NCI-H1436 treated with DMSO at 0.1 percent for 48 hours (cell line): ENCODE measurements at regions not wholly inside any gene's neighbourhood (a gene's known extent, or its start where the extent isn't known, plus 50 kb on each side); places are given as distances from the start of the nearest gene placed in this dataset.

Source experiments
- DNase-seq: peaks from one replicate; lab custom pipeline; 2025; lab: John Stamatoyannopoulos, UW

- DNase-seq: no peak
These were observed 2370.8 kb upstream of the WWC1 start for GRCh38 chr5:165920655-165921054.

- no peak for DNase-seq
These were observed 2362.5 kb upstream of the WWC1 start for GRCh38 chr5:165928971-165929370.

- no peak for DNase-seq
These were observed 2350.9 kb upstream of the WWC1 start for GRCh38 chr5:165940541-165940940.

GRCh38 chr5:165956854-165957253 lies 2334.6 kb upstream of the WWC1 start:
- no peak for DNase-seq

DNA sequence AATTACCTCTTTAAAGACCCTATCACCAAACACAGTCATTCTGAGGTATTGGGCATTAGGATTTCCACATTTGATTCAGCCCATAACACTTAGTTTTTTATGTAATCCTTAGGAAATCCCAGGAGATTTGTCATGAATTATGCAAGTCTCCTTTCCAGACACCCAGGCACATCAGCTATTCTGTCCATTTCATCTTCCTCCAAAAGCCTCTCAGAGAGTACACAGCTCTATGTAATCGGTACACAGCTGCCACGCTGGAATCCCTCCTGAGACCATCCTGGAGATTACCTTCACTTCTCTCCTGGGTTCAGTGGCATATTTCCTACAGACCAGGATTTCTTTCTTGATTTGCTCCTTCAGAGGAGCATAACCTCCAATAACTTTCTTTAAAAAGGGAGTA lies 2309.8 kb upstream of the WWC1 start:
- DNase-seq: no peak

DNA sequence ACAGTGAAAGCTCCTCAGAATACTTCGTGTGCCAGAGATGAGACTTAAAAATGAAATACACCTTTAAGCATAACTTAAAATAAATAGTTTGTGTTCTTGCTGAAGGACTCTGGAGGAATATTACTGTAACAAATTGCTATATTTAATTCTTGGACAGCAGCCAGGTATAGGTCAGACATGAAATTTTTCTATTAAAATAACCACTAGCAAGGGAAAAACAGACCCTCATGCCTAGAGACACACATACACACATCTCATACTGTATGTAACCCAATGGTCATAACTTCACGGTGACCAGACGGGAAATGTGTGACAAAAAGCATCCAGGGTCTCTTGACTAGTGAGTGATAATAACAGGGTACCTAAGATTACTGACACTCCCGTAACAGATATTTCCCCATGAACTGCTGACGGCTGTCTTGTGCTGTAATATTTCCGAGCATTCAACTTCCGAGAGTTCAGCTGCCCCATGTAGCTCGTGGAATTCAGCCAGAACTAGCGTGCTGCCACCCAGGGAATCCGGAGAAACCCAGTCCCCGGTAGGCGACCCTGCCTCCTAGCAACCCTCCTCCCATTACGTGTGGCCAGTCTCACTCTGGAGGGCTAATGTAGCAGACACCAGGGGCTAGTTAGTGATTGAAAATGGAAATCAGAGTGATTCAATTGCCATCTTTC lies 2295.1 kb upstream of the WWC1 start:
- DNase-seq: no peak

DNA sequence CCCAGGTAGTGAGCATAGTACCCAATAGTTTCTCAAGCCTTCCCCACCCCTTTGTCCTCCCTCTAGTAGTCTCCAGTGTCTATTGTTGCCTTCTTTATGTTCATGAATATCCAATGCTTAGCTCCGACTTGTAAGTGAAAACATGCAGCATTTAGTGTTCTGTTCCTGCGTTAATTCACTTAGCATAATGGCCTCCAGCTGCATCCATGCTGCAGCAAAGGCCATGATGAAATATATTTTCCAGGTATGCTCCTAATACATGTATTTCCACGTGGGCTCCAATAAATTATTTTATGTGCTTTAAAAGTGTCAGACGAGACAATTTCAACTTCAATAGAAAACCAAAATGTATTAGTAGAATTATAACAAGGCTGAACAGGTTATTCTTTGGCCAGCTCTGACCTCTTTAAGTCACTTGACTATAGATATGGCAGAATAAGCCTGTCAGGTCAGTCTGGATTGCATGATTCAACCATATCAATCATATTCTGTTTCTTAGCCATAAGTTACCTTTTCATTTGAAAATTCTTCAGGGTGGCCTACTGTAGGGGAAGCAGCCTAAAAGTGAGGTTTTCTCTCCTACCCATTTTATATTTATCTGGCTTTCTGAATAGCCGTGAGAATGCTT lies 2291.6 kb upstream of the WWC1 start:
- no peak for DNase-seq

GRCh38 chr5:166004006-166004405 lies 2287.4 kb upstream of the WWC1 start:
- no peak for DNase-seq

DNA sequence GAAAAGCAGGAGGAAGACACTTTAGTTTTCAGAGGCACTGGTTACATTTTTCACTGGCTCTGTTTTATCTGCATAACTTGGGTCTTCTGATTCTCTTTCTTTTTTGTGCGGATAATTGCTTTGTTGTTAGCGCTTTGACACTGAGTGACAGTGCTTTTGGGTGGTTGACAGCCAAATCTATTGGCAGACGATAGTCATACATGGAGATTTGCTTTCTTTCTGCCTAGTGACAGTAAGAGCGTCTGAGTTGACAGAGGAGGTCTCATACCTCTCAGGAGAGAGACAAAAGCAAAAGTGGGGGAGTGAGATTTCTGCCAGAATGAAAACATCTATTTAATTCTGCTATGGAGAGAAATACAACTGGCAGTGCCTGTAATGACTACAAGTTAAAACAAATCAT lies 2278.0 kb upstream of the WWC1 start:
- no peak for DNase-seq

GRCh38 chr5:166014256-166014655 lies 2277.2 kb upstream of the WWC1 start:
- DNase-seq: no peak

- no peak for DNase-seq
These were observed 2272.7 kb upstream of the WWC1 start for GRCh38 chr5:166018716-166019115.

DNA sequence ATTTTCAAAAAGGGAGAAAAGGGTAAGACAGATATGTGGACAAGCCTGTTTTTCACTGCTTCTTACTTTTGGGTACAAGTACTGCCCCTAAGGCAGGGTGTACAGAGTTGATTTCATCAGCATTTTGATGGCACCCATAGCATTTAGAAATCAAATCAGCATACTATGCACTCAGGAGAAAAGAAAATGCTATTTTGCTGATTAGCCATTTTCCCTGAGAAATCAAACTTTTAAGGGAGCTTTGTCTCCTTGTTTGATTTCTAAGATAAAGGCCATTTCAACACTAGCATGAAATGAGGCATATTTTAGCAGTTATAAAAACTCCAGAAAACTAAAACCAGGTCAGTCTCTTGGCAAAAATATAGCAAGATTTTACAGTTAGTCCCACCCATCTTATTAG lies 2269.4 kb upstream of the WWC1 start:
- no peak for DNase-seq

DNA sequence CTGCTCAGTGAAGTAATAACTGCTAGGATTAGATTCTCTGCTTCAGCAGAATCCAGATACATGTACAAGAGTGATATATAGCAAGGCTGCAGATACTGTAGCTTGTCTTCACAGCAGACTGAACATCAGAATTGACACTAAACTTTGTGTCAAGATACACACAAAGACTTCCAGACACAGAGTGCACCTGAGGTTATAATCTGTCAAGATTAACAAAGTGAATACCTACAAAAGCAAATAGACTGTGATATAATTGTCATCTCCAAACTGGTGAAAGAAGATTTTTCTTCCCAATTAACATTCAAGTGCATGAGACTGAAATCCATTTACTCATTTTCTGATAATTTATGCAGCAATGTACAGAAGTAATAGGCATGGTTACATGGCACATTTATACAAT lies 2266.5 kb upstream of the WWC1 start:
- DNase-seq: no peak

GRCh38 chr5:166027582-166027981 lies 2263.9 kb upstream of the WWC1 start:
- DNase-seq: no peak

- DNase-seq: no peak
These were observed 2259.5 kb upstream of the WWC1 start for GRCh38 chr5:166031926-166032325.

GRCh38 chr5:166032601-166033000 lies 2258.8 kb upstream of the WWC1 start:
- DNase-seq: no peak

DNA sequence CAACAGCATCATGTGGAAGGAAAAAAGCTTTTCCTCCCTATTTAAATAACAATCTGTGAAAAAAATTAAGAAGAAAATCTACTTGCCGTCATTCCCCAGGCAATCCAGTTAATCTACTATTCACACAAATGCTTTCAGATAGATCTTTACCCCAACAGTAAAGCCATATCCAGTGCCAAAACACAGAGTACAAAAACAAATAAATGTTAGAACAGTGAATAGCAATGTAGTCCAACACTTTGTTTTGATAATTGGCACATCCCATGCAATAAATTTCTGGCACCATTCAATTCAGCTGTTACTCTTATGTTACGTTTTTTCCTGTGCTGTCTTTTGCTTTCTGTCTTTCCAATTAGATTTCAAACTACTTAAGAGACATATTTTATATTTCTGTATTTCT lies 2245.5 kb upstream of the WWC1 start:
- no peak for DNase-seq

GRCh38 chr5:166046956-166047355 lies 2244.5 kb upstream of the WWC1 start:
- DNase-seq: no peak

- no peak for DNase-seq
These were observed 2240.9 kb upstream of the WWC1 start for GRCh38 chr5:166050531-166050930.

DNA sequence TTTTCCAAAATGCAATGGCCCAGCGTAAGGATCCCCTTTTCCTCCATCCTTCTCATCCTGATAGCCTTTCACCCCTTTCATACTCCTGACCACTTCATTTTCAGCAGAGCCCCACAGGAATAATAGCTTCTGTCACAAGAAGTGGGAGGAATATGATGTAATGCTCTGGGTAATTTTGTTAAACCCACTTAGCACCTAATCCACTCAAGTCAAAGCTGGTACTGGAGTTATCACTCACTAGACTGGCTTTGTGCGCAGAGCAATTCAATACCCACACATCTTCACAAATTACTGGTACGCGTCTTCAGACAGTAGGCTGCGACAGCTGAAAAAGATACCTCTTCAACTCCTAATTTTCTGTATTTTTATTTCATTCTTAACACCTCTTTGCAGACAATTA lies 2232.8 kb upstream of the WWC1 start:
- DNase-seq: no peak

DNA sequence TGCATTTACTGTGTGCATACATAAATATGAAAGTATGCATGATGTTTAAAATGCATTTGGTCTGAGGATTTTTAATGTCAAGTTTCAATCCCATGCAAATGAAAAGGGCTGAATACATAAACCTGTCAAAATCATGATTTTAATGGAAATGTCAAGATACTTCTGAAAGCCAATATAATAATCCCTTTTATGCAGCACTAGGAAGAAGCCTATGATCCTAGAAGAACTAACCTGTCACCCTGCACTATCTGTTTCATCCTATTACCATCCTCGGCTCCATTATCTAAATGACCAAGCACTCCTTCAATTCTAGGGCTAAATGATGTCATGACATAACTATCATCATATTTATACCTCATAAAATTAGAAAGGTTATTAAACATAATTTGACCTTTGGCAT lies 2229.4 kb upstream of the WWC1 start:
- no peak for DNase-seq

GRCh38 chr5:166062719-166063118 lies 2228.7 kb upstream of the WWC1 start:
- DNase-seq: no peak

DNA sequence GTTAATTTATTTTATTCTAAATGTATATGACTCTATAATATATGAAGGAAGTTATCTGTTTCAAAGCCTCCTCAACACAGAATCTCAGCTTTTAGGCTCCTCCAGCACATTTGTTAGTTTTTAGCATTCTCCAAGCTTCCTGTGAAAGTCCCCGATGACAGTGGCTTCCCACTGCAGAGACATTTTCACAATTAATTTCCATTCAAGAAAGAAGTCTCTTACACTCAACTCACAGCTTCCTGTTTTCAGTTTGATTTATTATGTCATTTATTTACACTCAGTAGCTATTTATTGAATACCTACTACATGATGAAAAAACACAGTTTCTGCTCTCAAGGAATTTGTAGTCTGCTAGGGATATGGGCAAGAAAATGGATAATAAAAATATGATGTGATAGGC lies 2228.2 kb upstream of the WWC1 start:
- no peak for DNase-seq
